ENCODE measurements at regions not wholly inside any gene's neighbourhood (a gene's known extent, or its start where the extent isn't known, plus 50 kb on each side); places are given as distances from the start of the nearest gene placed in this dataset.

- no peak for TF ChIP-seq MAFK (IDR thresholded peaks at IDR 0.05; ENCODE audit: low read depth, low read length)
These were observed 329.7 kb upstream of the MEIS1 start (continued) for GRCh38 chr2:66105066-66105753.
